ENCODE measurements at regions not wholly inside any gene's neighbourhood (a gene's known extent, or its start where the extent isn't known, plus 50 kb on each side); places are given as distances from the start of the nearest gene placed in this dataset.

GRCh38 chr12:43062201-43062895 is 472.8 kb upstream of the PRICKLE1 start:
- Histone ChIP-seq H3K9ac (ENCODE audit: insufficient read depth, low read length) (no peak overlapping the region), H2AFZ (ENCODE audit: low read length) (no peak overlapping the region), H3K79me2 (ENCODE audit: control insufficient read depth, insufficient read depth, low read length) (no peaks in the 10 kb centered on the region)

DNA sequence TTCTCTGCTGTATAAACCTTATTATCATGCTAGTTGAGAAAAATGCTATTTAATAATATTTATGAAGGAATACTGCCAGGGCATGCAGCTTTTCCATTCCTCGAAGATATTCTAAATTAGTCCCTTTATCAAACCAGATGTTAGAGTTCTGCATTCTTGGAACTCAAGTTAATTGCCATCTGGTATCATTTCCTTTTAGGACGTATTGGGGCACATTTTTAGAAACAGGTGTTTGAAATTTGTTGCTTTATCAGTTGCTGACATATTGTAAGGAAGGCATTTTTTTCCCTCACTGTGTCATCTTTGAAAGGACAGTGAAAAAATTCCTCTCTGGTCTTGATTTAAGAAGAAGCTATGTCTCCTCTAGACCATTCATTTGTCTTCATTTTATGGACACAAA is 471.2 kb upstream of the PRICKLE1 start:
- H2AFZ ChIP-seq (ENCODE audit: low read length), result no peak overlapping the region
- no peak overlapping the region for H3K4me2 ChIP-seq (ENCODE audit: extremely low read depth, insufficient read depth, low read length)
- H3K9ac ChIP-seq (ENCODE audit: insufficient read depth, low read length), result no peak overlapping the region
- H3K4me1 ChIP-seq (ENCODE audit: control insufficient read depth, extremely low read depth, insufficient read depth, low read length), result no peaks in the 10 kb centered on the region
- no peaks in the 10 kb centered on the region for H3K9me3 ChIP-seq (ENCODE audit: control insufficient read depth, insufficient read depth, low read depth, low read length)
- H3K79me2 ChIP-seq (ENCODE audit: control insufficient read depth, insufficient read depth, low read length), result no peaks in the 10 kb centered on the region
- no peaks in the 10 kb centered on the region for H4K20me1 ChIP-seq (ENCODE audit: control insufficient read depth, extremely low read depth, insufficient read depth, low read length)
- H3K4me3 ChIP-seq (replicated peaks in 1 of 4; ENCODE audit: control extremely low read depth in 1 of 4, insufficient read depth in 1 of 4, low read depth in 3 of 4, low read length in 4 of 4), result no peak overlapping the region
- peak in 1 of 2 donors; percentile 40 for DNase-seq (ENCODE audit: low read depth in 2 of 2)
- no peaks in the 10 kb centered on the region for H3K27me3 ChIP-seq (ENCODE audit: control insufficient read depth, insufficient read depth, low read length)
- TF ChIP-seq, protein P1, sequence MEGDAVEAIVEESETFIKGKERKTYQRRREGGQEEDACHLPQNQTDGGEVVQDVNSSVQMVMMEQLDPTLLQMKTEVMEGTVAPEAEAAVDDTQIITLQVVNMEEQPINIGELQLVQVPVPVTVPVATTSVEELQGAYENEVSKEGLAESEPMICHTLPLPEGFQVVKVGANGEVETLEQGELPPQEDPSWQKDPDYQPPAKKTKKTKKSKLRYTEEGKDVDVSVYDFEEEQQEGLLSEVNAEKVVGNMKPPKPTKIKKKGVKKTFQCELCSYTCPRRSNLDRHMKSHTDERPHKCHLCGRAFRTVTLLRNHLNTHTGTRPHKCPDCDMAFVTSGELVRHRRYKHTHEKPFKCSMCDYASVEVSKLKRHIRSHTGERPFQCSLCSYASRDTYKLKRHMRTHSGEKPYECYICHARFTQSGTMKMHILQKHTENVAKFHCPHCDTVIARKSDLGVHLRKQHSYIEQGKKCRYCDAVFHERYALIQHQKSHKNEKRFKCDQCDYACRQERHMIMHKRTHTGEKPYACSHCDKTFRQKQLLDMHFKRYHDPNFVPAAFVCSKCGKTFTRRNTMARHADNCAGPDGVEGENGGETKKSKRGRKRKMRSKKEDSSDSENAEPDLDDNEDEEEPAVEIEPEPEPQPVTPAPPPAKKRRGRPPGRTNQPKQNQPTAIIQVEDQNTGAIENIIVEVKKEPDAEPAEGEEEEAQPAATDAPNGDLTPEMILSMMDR (conservative IDR thresholded peaks at IDR 0.05 in 1 of 2, IDR thresholded peaks at IDR 0.05 in 1 of 2; ENCODE audit: low read depth in 1 of 2, low read length in 2 of 2), result no peak
- TF ChIP-seq EZH2 (IDR thresholded peaks at IDR 0.05; ENCODE audit: low read length, missing control alignments), result no peak
- no peaks in the 10 kb centered on the region for H3K36me3 ChIP-seq (ENCODE audit: control insufficient read depth, insufficient read depth, low read length)
- H3K27ac ChIP-seq (ENCODE audit: insufficient read depth, low read length), result no peak overlapping the region

More at GRCh38 chr12:43062201-43062895, 472.8 kb upstream of the PRICKLE1 start:
- H3K27me3 ChIP-seq (ENCODE audit: control insufficient read depth, insufficient read depth, low read length), result no peaks in the 10 kb centered on the region
- no peak for DNase-seq (ENCODE audit: low read depth in 2 of 2)
- no peak overlapping the region for H3K4me2 ChIP-seq (ENCODE audit: extremely low read depth, insufficient read depth, low read length)
- no peaks in the 10 kb centered on the region for H4K20me1 ChIP-seq (ENCODE audit: control insufficient read depth, extremely low read depth, insufficient read depth, low read length)
- H3K36me3 ChIP-seq (ENCODE audit: control insufficient read depth, insufficient read depth, low read length), result no peaks in the 10 kb centered on the region
- H3K4me3 ChIP-seq (replicated peaks in 1 of 4; ENCODE audit: control extremely low read depth in 1 of 4, insufficient read depth in 1 of 4, low read depth in 3 of 4, low read length in 4 of 4), result no peak overlapping the region
- no peak overlapping the region for H3K27ac ChIP-seq (ENCODE audit: insufficient read depth, low read length)
- TF ChIP-seq EZH2 (IDR thresholded peaks at IDR 0.05; ENCODE audit: low read length, missing control alignments), result no peak
- H3K4me1 ChIP-seq (ENCODE audit: control insufficient read depth, extremely low read depth, insufficient read depth, low read length), result no peaks in the 10 kb centered on the region
- no peaks in the 10 kb centered on the region for H3K9me3 ChIP-seq (ENCODE audit: control insufficient read depth, insufficient read depth, low read depth, low read length)

GRCh38 chr12:43058616-43059015 is 469.1 kb upstream of the PRICKLE1 start:
- Histone ChIP-seq H3K9me3 (ENCODE audit: control insufficient read depth, insufficient read depth, low read depth, low read length) (no peaks in the 10 kb centered on the region), H3K4me2 (ENCODE audit: extremely low read depth, insufficient read depth, low read length) (no peak overlapping the region), H3K27me3 (ENCODE audit: control insufficient read depth, insufficient read depth, low read length) (no peaks in the 10 kb centered on the region), H3K36me3 (ENCODE audit: control insufficient read depth, insufficient read depth, low read length) (no peaks in the 10 kb centered on the region), H3K4me3 (replicated peaks in 1 of 4; ENCODE audit: control extremely low read depth in 1 of 4, insufficient read depth in 1 of 4, low read depth in 3 of 4, low read length in 4 of 4) (no peak overlapping the region), H2AFZ (ENCODE audit: low read length) (no peak overlapping the region), H3K27ac (ENCODE audit: insufficient read depth, low read length) (no peak overlapping the region), H3K4me1 (ENCODE audit: control insufficient read depth, extremely low read depth, insufficient read depth, low read length) (no peaks in the 10 kb centered on the region), H3K9ac (ENCODE audit: insufficient read depth, low read length) (no peak overlapping the region), H3K79me2 (ENCODE audit: control insufficient read depth, insufficient read depth, low read length) (no peaks in the 10 kb centered on the region), H4K20me1 (ENCODE audit: control insufficient read depth, extremely low read depth, insufficient read depth, low read length) (no peaks in the 10 kb centered on the region)
- TF ChIP-seq EZH2 (IDR thresholded peaks at IDR 0.05; ENCODE audit: low read length, missing control alignments), result no peak
- TF ChIP-seq, protein P1 (conservative IDR thresholded peaks at IDR 0.05 in 1 of 2, IDR thresholded peaks at IDR 0.05 in 1 of 2; ENCODE audit: low read depth in 1 of 2, low read length in 2 of 2), result no peak
- DNase-seq (ENCODE audit: low read depth in 2 of 2), result no peak

Measured in fibroblast of lung (primary cell).